Kidney (tissue), 13 donors: ENCODE measurements at regions not wholly inside any gene's neighbourhood (a gene's known extent, or its start where the extent isn't known, plus 50 kb on each side); places are given as distances from the start of the nearest gene placed in this dataset.
A peak's percentile ranks its signal among the peaks of the same experiment; 100 is the strongest.

Experiments used
- DNase-seq, 5 donors: peaks; one replicate each; pipeline ENCODE4 v3.0.0-alpha.2; 2013 to 2020
- FAIRE-seq: peaks from 2 replicates; lab custom pipeline; 2012; peaks lifted over from hg19 to GRCh38; lab: Jason Lieb, UNC
- H3K27ac ChIP-seq, 2 donors: one replicate each; pipeline ENCODE4 v1.7.0; 2013; ENCODE audit warnings: low read depth in 2 of 2, low read length in 2 of 2, inconsistent platforms in 1 of 2
- H3K27me3 ChIP-seq: one replicate; pipeline ENCODE4 v1.7.1; 2013; ENCODE audit warnings: low read length, inconsistent platforms; ENCODE audit not compliant: control insufficient read depth, insufficient read depth
- H3K36me3 ChIP-seq, 3 donors: one replicate each; pipeline versions ENCODE4 v1.7.0 to v1.7.1; 2013; ENCODE audit warnings: low read length in 3 of 3, control low read depth in 1 of 3, inconsistent platforms in 1 of 3; ENCODE audit not compliant: insufficient read depth in 3 of 3, control insufficient read depth in 2 of 3
- H3K4me1 ChIP-seq, 3 donors: one replicate each; pipeline versions ENCODE4 v1.7.0 to v1.7.1; 2013; ENCODE audit warnings: low read length in 3 of 3, inconsistent platforms in 1 of 3, low read depth in 1 of 3; ENCODE audit not compliant: control insufficient read depth in 2 of 3, insufficient read depth in 2 of 3
- H3K4me3 ChIP-seq, 3 donors: one replicate each; pipeline versions ENCODE4 v1.7.0 to v1.8.1; 2013; ENCODE audit warnings: low read length in 3 of 3, control low read depth in 1 of 3, inconsistent platforms in 1 of 3
- H3K9ac ChIP-seq, 3 donors: one replicate each; pipeline versions ENCODE4 v1.7.0 to v1.7.1; 2013; ENCODE audit warnings: low read length in 3 of 3, control low read depth in 1 of 3, inconsistent platforms in 1 of 3
- H3K9me3 ChIP-seq, 3 donors: one replicate each; pipeline versions ENCODE4 v1.7.0 to v1.7.1; 2013; ENCODE audit warnings: low read length in 3 of 3, control low read depth in 1 of 3, inconsistent platforms in 1 of 3; ENCODE audit not compliant: control insufficient read depth in 2 of 3, insufficient read depth in 1 of 3
- CTCF ChIP-seq: IDR thresholded peaks from 3 replicates; pipeline ENCODE4 v1.5.1; 2012; ENCODE audit warnings: mild to moderate bottlenecking, moderate library complexity, borderline replicate concordance; ENCODE audit not compliant: insufficient read depth; ENCODE audit errors: extremely low read depth
- intact Hi-C: fragments of 100-400 bp; cut with DNase I; formaldehyde crosslinking; loops from one replicate; pipeline ENCODE4 v1.11.1; 2022
- donor health status: control.
- donor health status: control.
- donor health status: control.
- donor health status: control.
- donor health status: control.
- donor health status: DM: yes; HTN: yes; CAD: no.
- donor health status: Normal renal cell carcinoma (clear cell type).

- Histone ChIP-seq H3K27me3 (no peaks in the 10 kb centered on the region), H3K27ac (no peak overlapping the region), H3K4me1 (peaks cover 0 to 12% (median 6%) of the 10 kb centered on the region in 3 donors), H3K4me3 (no peak overlapping the region), H3K9ac (no peak overlapping the region), H3K9me3 (no peaks in the 10 kb centered on the region), H3K36me3 (no peaks in the 10 kb centered on the region)
- no peak for DNase-seq
- intact Hi-C loops: no loop called here
- no peak for TF ChIP-seq CTCF
- no peak for FAIRE-seq
Measured at GRCh38 chrX:39760930-39761329, 336.8 kb downstream of the BCOR start.

- FAIRE-seq: no peak
- no peak for TF ChIP-seq CTCF
Measured at GRCh38 chrX:39762266-39762841, 335.4 kb downstream of the BCOR start.

GRCh38 chrX:39764441-39764914 lies 333.3 kb downstream of the BCOR start:
- DNase-seq (peak in 2 of 5 donors; percentile 33 to 53), FAIRE-seq (no peak)
- peaks cover 0 to 5% (median 2%) of the 10 kb centered on the region in 3 donors for H3K4me1 ChIP-seq
- no peaks in the 10 kb centered on the region for H3K36me3 ChIP-seq
- intact Hi-C loops: no loop called here
- H3K27ac ChIP-seq: no peak overlapping the region
- no peak overlapping the region for H3K9ac ChIP-seq
- no peak overlapping the region for H3K4me3 ChIP-seq
- no peaks in the 10 kb centered on the region for H3K9me3 ChIP-seq
- TF ChIP-seq CTCF: no peak
- no peaks in the 10 kb centered on the region for H3K27me3 ChIP-seq

More at GRCh38 chrX:39762266-39762841, 335.4 kb downstream of the BCOR start:
- Histone ChIP-seq H3K27ac (no peak overlapping the region), H3K9ac (no peak overlapping the region), H3K27me3 (no peaks in the 10 kb centered on the region), H3K9me3 (no peaks in the 10 kb centered on the region), H3K4me1 (peaks cover 0 to 9% (median 4%) of the 10 kb centered on the region in 3 donors), H3K36me3 (no peaks in the 10 kb centered on the region), H3K4me3 (no peak overlapping the region)
- intact Hi-C loops: no loop called here
- no peak for DNase-seq
